OCI-LY1 (cell line): ENCODE measurements at regions not wholly inside any gene's neighbourhood (a gene's known extent, or its start where the extent isn't known, plus 50 kb on each side); places are given as distances from the start of the nearest gene placed in this dataset.

Source experiments
- H2AFZ ChIP-seq: fragments of 200-600 bp; sonication (generic), shearing (Covaris generic); 2 replicates; pipeline ENCODE4 v1.6.0; 2014; ENCODE audit warnings: antibody characterized with exemption, mild to moderate bottlenecking, low read length
- H3F3A ChIP-seq: fragments of 200-600 bp; sonication (generic), shearing (Covaris generic); 2 replicates; pipeline ENCODE4 v1.6.0; 2014; ENCODE audit warnings: mild to moderate bottlenecking, antibody characterized with exemption, low read length, moderate library complexity; ENCODE audit not compliant: insufficient read depth
- H3K27ac ChIP-seq: fragments of 200-600 bp; sonication (generic); 2 replicates; pipeline ENCODE4 v1.5.1; 2014; ENCODE audit warnings: low read length, mixed run types, mild to moderate bottlenecking, low read depth; ENCODE audit not compliant: poor library complexity, severe bottlenecking
- H3K27me3 ChIP-seq: fragments of 200-600 bp; sonication (generic); 2 replicates; pipeline ENCODE4 v1.6.0; 2014; ENCODE audit warnings: antibody characterized with exemption, mild to moderate bottlenecking, low read length, moderate library complexity; ENCODE audit not compliant: insufficient read depth
- H3K36me3 ChIP-seq: fragments of 200-600 bp; sonication (generic); 2 replicates; pipeline ENCODE4 v1.6.1; 2014; ENCODE audit warnings: mild to moderate bottlenecking, antibody characterized with exemption, low read length, moderate library complexity, mixed read lengths; ENCODE audit not compliant: insufficient read depth
- H3K4me1 ChIP-seq: fragments of 200-600 bp; sonication (generic); 2 replicates; pipeline ENCODE4 v1.5.1; 2014; ENCODE audit warnings: mild to moderate bottlenecking, low read length, moderate library complexity; ENCODE audit not compliant: insufficient read depth, severe bottlenecking
- H3K4me2 ChIP-seq: fragments of 200-600 bp; sonication (generic), shearing (Covaris generic); 2 replicates; pipeline ENCODE4 v1.6.1; 2014; ENCODE audit warnings: low read length
- H3K4me3 ChIP-seq: fragments of 200-600 bp; sonication (generic); 2 replicates; pipeline ENCODE4 v1.5.1; 2014; ENCODE audit warnings: low read length, low read depth, mild to moderate bottlenecking, mixed read lengths; ENCODE audit not compliant: poor library complexity, severe bottlenecking
- H3K79me2 ChIP-seq: fragments of 200-600 bp; shearing (Covaris generic); 2 replicates; pipeline ENCODE4 v1.6.1; 2016; ENCODE audit warnings: mixed run types, low read length, mixed read lengths; ENCODE audit not compliant: insufficient read depth
- H3K9ac ChIP-seq: fragments of 200-600 bp; sonication (generic), shearing (Covaris generic); 2 replicates; pipeline ENCODE4 v1.6.1; 2014; ENCODE audit warnings: mild to moderate bottlenecking, low read length, mixed read lengths
- H3K9me2 ChIP-seq: fragments of 200-600 bp; sonication (generic), shearing (Covaris generic); 2 replicates; pipeline ENCODE4 v1.6.1; 2014; ENCODE audit warnings: low read depth, mild to moderate bottlenecking, low read length, mixed read lengths
- H3K9me3 ChIP-seq: fragments of 200-600 bp; shearing (Covaris generic); 2 replicates; pipeline ENCODE4 v1.6.1; 2014; ENCODE audit warnings: low read length, mixed read lengths
- H4K20me1 ChIP-seq: fragments of 200-600 bp; sonication (generic), shearing (Covaris generic); 2 replicates; pipeline ENCODE4 v1.6.0; 2016; ENCODE audit warnings: mild to moderate bottlenecking, low read length; ENCODE audit not compliant: insufficient read depth
- EZH2 ChIP-seq: fragments of 200-600 bp; sonication (generic), shearing (Covaris generic); IDR thresholded peaks from 2 replicates; pipeline ENCODE4 v1.8.0; 2017; ENCODE audit warnings: borderline replicate concordance, mixed run types, mild to moderate bottlenecking, antibody characterized with exemption, low read length, moderate library complexity, mixed read lengths
- TF ChIP-seq, protein P1 (sequence below): fragments of 200-600 bp; sonication (generic), shearing (Covaris generic); IDR thresholded peaks from 2 replicates; pipeline ENCODE4 v1.5.1; 2017; ENCODE audit warnings: mild to moderate bottlenecking, antibody characterized with exemption, low read length, moderate library complexity, mixed read lengths

DNA sequence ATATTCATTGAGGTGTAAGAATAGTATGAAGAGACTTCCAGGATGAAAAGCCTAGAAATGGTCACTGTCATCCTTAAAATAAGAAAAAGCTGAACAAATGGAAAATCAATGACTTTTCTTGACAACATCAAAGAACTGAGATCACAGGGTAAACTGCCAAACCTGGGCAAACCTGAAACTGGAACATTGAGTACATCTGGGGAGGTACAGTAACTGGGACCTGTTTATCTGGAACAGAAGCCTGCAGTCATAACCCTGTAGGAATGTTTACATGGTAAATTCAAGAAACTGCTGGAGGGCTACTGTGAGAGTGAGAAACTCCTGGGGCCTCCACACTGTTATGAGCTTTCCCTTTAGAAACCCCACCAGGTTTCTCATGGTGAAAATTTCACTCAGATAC, 130.1 kb upstream of the PIRT start:
- H4K20me1 ChIP-seq: no peaks in the 10 kb centered on the region
- no peaks in the 10 kb centered on the region for H3K27me3 ChIP-seq
- no peak overlapping the region for H3K9ac ChIP-seq
- no peaks in the 10 kb centered on the region for H3F3A ChIP-seq
- no peak overlapping the region for H3K27ac ChIP-seq
- no peak overlapping the region for H2AFZ ChIP-seq
- TF ChIP-seq EZH2: no peak
- TF ChIP-seq, protein P1, sequence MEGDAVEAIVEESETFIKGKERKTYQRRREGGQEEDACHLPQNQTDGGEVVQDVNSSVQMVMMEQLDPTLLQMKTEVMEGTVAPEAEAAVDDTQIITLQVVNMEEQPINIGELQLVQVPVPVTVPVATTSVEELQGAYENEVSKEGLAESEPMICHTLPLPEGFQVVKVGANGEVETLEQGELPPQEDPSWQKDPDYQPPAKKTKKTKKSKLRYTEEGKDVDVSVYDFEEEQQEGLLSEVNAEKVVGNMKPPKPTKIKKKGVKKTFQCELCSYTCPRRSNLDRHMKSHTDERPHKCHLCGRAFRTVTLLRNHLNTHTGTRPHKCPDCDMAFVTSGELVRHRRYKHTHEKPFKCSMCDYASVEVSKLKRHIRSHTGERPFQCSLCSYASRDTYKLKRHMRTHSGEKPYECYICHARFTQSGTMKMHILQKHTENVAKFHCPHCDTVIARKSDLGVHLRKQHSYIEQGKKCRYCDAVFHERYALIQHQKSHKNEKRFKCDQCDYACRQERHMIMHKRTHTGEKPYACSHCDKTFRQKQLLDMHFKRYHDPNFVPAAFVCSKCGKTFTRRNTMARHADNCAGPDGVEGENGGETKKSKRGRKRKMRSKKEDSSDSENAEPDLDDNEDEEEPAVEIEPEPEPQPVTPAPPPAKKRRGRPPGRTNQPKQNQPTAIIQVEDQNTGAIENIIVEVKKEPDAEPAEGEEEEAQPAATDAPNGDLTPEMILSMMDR: no peak
- no peak overlapping the region for H3K4me2 ChIP-seq
- H3K79me2 ChIP-seq: no peaks in the 10 kb centered on the region
- H3K36me3 ChIP-seq: no peaks in the 10 kb centered on the region
- no peaks in the 10 kb centered on the region for H3K9me2 ChIP-seq
- H3K4me3 ChIP-seq: no peak overlapping the region
- H3K4me1 ChIP-seq: no peaks in the 10 kb centered on the region
- H3K9me3 ChIP-seq: no peaks in the 10 kb centered on the region

DNA sequence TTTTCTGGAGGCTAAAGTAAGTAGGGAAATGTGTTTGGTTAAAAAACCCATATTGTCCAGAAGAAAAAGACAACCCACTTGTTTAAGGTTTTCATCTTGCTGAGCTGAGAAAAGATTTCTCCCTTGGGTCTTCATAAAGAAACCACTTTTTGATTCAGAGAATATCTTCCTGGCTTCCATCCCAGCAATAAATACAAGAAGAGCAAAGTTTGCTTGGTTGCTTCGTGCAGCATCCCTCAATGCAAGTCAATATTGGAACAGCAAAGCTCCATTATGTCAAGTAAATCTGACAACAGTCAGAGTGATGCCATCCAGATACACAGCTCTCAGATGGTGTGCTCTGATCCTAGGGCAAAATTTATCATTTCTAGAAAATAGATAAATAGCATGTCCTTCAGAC, 118.9 kb upstream of the PIRT start:
- H3K9ac ChIP-seq: no peak overlapping the region
- no peaks in the 10 kb centered on the region for H3K79me2 ChIP-seq
- H3F3A ChIP-seq: no peaks in the 10 kb centered on the region
- no peaks in the 10 kb centered on the region for H4K20me1 ChIP-seq
- no peak overlapping the region for H3K27ac ChIP-seq
- H3K9me3 ChIP-seq: no peaks in the 10 kb centered on the region
- no peak overlapping the region for H3K4me2 ChIP-seq
- H3K4me3 ChIP-seq: no peak overlapping the region
- H3K4me1 ChIP-seq: no peaks in the 10 kb centered on the region
- TF ChIP-seq, protein P1: no peak
- TF ChIP-seq EZH2: no peak
- H3K36me3 ChIP-seq: no peaks in the 10 kb centered on the region
- H3K9me2 ChIP-seq: no peaks in the 10 kb centered on the region
- no peaks in the 10 kb centered on the region for H3K27me3 ChIP-seq
- H2AFZ ChIP-seq: no peak overlapping the region

DNA sequence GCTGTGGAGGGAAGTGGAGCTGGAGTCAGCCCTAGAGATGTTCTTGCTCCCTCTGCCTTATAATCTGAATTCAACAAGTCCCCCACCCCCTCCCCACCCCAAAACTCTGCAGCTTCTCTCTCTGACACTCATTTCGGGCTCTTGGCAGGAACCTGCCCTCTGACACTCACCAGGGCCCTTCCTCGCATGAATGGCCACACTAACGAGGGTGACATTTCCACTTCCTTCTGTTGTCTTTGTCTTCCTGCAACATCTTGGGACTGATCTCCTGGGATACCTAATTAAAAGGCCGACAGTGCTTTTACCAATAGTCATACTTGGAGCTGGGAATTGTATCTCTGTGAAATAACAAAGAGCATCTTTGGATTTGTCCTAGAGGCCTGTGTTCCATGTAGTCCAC, 106.9 kb upstream of the PIRT start:
- Histone ChIP-seq H3K27me3 (no peaks in the 10 kb centered on the region), H3K9ac (no peak overlapping the region), H3K9me2 (no peaks in the 10 kb centered on the region), H3K36me3 (no peaks in the 10 kb centered on the region), H3F3A (no peaks in the 10 kb centered on the region), H3K4me2 (no peak overlapping the region), H2AFZ (no peak overlapping the region), H3K27ac (no peak overlapping the region), H3K79me2 (no peaks in the 10 kb centered on the region), H3K9me3 (no peaks in the 10 kb centered on the region), H3K4me1 (no peaks in the 10 kb centered on the region), H3K4me3 (no peak overlapping the region), H4K20me1 (no peaks in the 10 kb centered on the region)
- TF ChIP-seq EZH2: no peak
- TF ChIP-seq, protein P1: no peak
